ENCODE measurements at regions not wholly inside any gene's neighbourhood (a gene's known extent, or its start where the extent isn't known, plus 50 kb on each side); places are given as distances from the start of the nearest gene placed in this dataset.

- Histone ChIP-seq H3K4me3 (ENCODE audit: insufficient read depth, low read depth, low read length) (no peak overlapping the region), H2AK9ac (replicated peaks; ENCODE audit: low read depth, low read length, poor library complexity) (no peak overlapping the region), H2BK120ac (ENCODE audit: low read depth, low read length) (no peak overlapping the region), H4K91ac (ENCODE audit: insufficient read depth, low read depth, low read length) (no peak overlapping the region), H3K79me1 (ENCODE audit: low read depth in 1 of 2, low read length in 2 of 2) (no peaks in the 10 kb centered on the region), H2AFZ (replicated peaks; ENCODE audit: low read length, poor library complexity) (no peak overlapping the region), H3K27ac (ENCODE audit: insufficient read depth, low read length) (no peak overlapping the region), H3K4me2 (ENCODE audit: low read depth, low read length) (no peak overlapping the region), H4K20me1 (ENCODE audit: insufficient read depth, low read length) (no peaks in the 10 kb centered on the region), H3K36me3 (ENCODE audit: control insufficient read depth, insufficient read depth, low read length) (no peaks in the 10 kb centered on the region), H3K4me1 (ENCODE audit: control insufficient read depth, insufficient read depth, low read length) (no peaks in the 10 kb centered on the region), H2AK5ac (ENCODE audit: low read depth, low read length) (no peak overlapping the region), H2BK15ac (ENCODE audit: low read depth, low read length) (no peak overlapping the region), H4K5ac (ENCODE audit: low read depth, low read length) (no peak overlapping the region), H3K9me1 (ENCODE audit: insufficient read depth, low read length) (no peaks in the 10 kb centered on the region), H3K23ac (ENCODE audit: low read depth, low read length) (no peak overlapping the region), H2BK5ac (ENCODE audit: low read depth, low read length, poor library complexity, severe bottlenecking) (no peak overlapping the region), H3K14ac (replicated peaks; ENCODE audit: low read depth, low read length) (no peak overlapping the region), H2BK20ac (ENCODE audit: low read depth, low read length) (no peak overlapping the region), H3K56ac (ENCODE audit: extremely low read depth, insufficient read depth, low read length) (no peak overlapping the region), H3K9ac (ENCODE audit: low read depth, low read length) (no peak overlapping the region), H3K4ac (ENCODE audit: low read depth, low read length) (no peak overlapping the region), H3K9me3 (ENCODE audit: control insufficient read depth, insufficient read depth, low read length) (no peaks in the 10 kb centered on the region; the same call in none of the 2 replicates), H3K27me3 (ENCODE audit: control insufficient read depth, insufficient read depth, low read length) (no peaks in the 10 kb centered on the region), H4K8ac (ENCODE audit: low read depth in 2 of 2, low read length in 2 of 2) (no peak overlapping the region), H3K18ac (ENCODE audit: low read depth, low read length) (no peak overlapping the region)
- intact Hi-C loops (cut with micrococcal nuclease) = no loop called here
- in situ Hi-C loops (cut with MboI; ENCODE audit: low sequenced_read_pairs) = no loop called here
- dilution Hi-C loops (cut with HindIII; ENCODE audit: low sequenced_read_pairs, unreplicated experiment) = no loop called here
- CTCF ChIA-PET = interaction anchor here (0.6 kb wide), 1 partner anchor 35 kb away, joined by 3 read pairs; no protein-coding TSS in a partner anchor
- no TSS peak for BruUV-seq (replicated peaks)
- ATAC-seq (ENCODE audit: low read depth) (no peak), DNase-seq (no peak)
- POLR2A ChIA-PET (ENCODE audit: unreplicated experiment) = no interaction called here
- TF ChIP-seq FOS (IDR thresholded peaks at IDR 0.05; ENCODE audit: low read depth, low read length) (no peak), CEBPB (IDR thresholded peaks at IDR 0.05; ENCODE audit: low read depth, low read length) (peak; percentile 47)
These were observed 722.2 kb upstream of the PTPRD start for GRCh38 chr9:11335011-11335410.

Measured in IMR-90 (cell line).